ENCODE measurements at regions not wholly inside any gene's neighbourhood (a gene's known extent, or its start where the extent isn't known, plus 50 kb on each side); places are given as distances from the start of the nearest gene placed in this dataset.
"Not testable (repeated sequence)": the region's sequence is repeated elsewhere in the genome, so short reads cannot be mapped to it uniquely, and the experiment has no call there.

DNA sequence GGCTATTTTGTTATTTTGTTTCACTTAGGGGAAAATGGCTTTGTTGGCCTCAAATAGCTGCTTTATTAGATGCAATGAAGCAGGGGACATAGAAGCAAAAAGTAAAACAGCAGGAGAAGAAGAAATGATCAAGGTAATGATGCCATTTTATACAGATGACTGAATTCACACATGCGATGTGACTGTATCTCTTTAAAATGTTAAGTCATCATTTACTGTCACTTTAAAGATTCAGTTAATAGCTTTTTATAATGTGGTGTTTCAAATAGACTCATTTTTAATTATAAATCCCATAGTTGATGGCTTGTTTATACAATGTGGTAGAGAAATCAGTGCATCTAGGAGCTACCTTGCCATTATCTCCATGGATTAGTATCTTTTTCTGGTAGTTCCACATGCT is 863.9 kb upstream of the DEFB115 start:
- not testable (repeated sequence) for DNase-seq (ENCODE audit: low spot score)

GRCh38 chr20:30397111-30397510 is 860.4 kb upstream of the DEFB115 start:
- DNase-seq (ENCODE audit: low spot score), result not testable (repeated sequence)

- not testable (repeated sequence) for DNase-seq (ENCODE audit: low spot score)
Measured at GRCh38 chr20:30405061-30405460, 852.4 kb upstream of the DEFB115 start.

- DNase-seq (ENCODE audit: low spot score), result not testable (repeated sequence)
Measured at GRCh38 chr20:30405585-30405984, 851.9 kb upstream of the DEFB115 start.

DNA sequence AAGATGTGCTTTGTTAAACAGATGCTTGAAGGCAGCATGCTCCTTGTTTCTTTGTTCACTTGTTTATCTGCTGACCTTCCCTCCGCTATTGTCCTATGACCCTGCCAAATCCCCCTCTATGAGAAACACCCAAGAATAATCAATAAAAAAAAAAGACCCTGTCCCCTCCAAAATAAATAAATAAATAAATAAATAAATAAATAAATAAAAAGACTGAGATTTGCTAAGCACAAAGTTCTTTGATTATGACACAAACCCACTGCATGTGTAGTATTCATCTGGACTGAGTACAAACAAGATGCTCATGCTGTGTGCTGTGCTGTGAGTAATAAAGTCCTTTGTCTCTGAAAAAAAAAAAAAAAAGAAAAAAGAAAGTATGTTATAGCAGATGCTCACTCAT is 851.1 kb upstream of the DEFB115 start:
- not testable (repeated sequence) for DNase-seq (ENCODE audit: low spot score)

GRCh38 chr20:30412972-30413371 is 844.5 kb upstream of the DEFB115 start:
- no peak for DNase-seq (ENCODE audit: low spot score)

- not testable (repeated sequence) for DNase-seq (ENCODE audit: low spot score)
Measured at GRCh38 chr20:30417387-30417786, 840.1 kb upstream of the DEFB115 start.

- DNase-seq (ENCODE audit: low spot score), result not testable (repeated sequence)
Measured at GRCh38 chr20:30418378-30418777, 839.1 kb upstream of the DEFB115 start.

- no peak for DNase-seq (ENCODE audit: low spot score)
Measured at GRCh38 chr20:30419466-30419865, 838.0 kb upstream of the DEFB115 start.

GRCh38 chr20:30419871-30420420 is 837.5 kb upstream of the DEFB115 start:
- DNase-seq (ENCODE audit: low spot score), result not testable (repeated sequence)

Measured in SW480 (cell line).